GM18870 (cell line): ENCODE measurements at regions not wholly inside any gene's neighbourhood (a gene's known extent, or its start where the extent isn't known, plus 50 kb on each side); places are given as distances from the start of the nearest gene placed in this dataset.
"Not testable (repeated sequence)": the region's sequence is repeated elsewhere in the genome, so short reads cannot be mapped to it uniquely, and the experiment has no call there.

ENCODE experiments used
- ATAC-seq: cut with Tn5 transposase; IDR thresholded peaks from one replicate; pipeline ENCODE4 v1.9.1; 2021; ENCODE audit warnings: moderate library complexity; ENCODE audit not compliant: unreplicated experiment

GRCh38 chr16:47872225-47872624 lies 283.6 kb downstream of the ABCC12 start:
- ATAC-seq, result no peak

- ATAC-seq, result no peak
These were observed 289.4 kb downstream of the ABCC12 start for GRCh38 chr16:47866423-47866822.

GRCh38 chr16:47865337-47865855 lies 290.4 kb downstream of the ABCC12 start:
- no peak for ATAC-seq

GRCh38 chr16:47864262-47864661 lies 291.5 kb downstream of the ABCC12 start:
- not testable (repeated sequence) for ATAC-seq

- no peak for ATAC-seq
These were observed 293.8 kb downstream of the ABCC12 start for GRCh38 chr16:47861999-47862398.

- ATAC-seq, result no peak
These were observed 297.3 kb downstream of the ABCC12 start for GRCh38 chr16:47858333-47858982.

GRCh38 chr16:47855431-47855830 lies 300.4 kb downstream of the ABCC12 start:
- no peak for ATAC-seq

- no peak for ATAC-seq
These were observed 301.1 kb downstream of the ABCC12 start for GRCh38 chr16:47854737-47855136.

- no peak for ATAC-seq
These were observed 302.8 kb downstream of the ABCC12 start for GRCh38 chr16:47852991-47853390.

- no peak for ATAC-seq
These were observed 304.6 kb downstream of the ABCC12 start for GRCh38 chr16:47851146-47851545.

- no peak for ATAC-seq
These were observed 306.1 kb downstream of the ABCC12 start for GRCh38 chr16:47849736-47850135.

- no peak for ATAC-seq
These were observed 307.2 kb downstream of the ABCC12 start for GRCh38 chr16:47848421-47849109.

GRCh38 chr16:47847220-47847970 lies 308.4 kb downstream of the ABCC12 start:
- ATAC-seq, result no peak

GRCh38 chr16:47834485-47835024 lies 321.2 kb downstream of the ABCC12 start:
- ATAC-seq, result no peak

- no peak for ATAC-seq
These were observed 322.0 kb downstream of the ABCC12 start for GRCh38 chr16:47833771-47834170.

GRCh38 chr16:47829850-47830600 lies 325.8 kb downstream of the ABCC12 start:
- no peak for ATAC-seq

GRCh38 chr16:47826070-47826469 lies 329.7 kb downstream of the ABCC12 start:
- no peak for ATAC-seq

GRCh38 chr16:47817048-47817447 lies 338.7 kb downstream of the ABCC12 start:
- no peak for ATAC-seq

GRCh38 chr16:47816511-47816910 lies 339.3 kb downstream of the ABCC12 start:
- ATAC-seq, result no peak

GRCh38 chr16:47815655-47816054 lies 340.1 kb downstream of the ABCC12 start:
- ATAC-seq, result no peak

GRCh38 chr16:47811758-47812157 lies 344.0 kb downstream of the ABCC12 start:
- not testable (repeated sequence) for ATAC-seq
